ENCODE measurements at regions not wholly inside any gene's neighbourhood (a gene's known extent, or its start where the extent isn't known, plus 50 kb on each side); places are given as distances from the start of the nearest gene placed in this dataset.

GRCh38 chr12:94815958-94816357, 165.6 kb upstream of the TMCC3 start:
- DNase-seq (ENCODE audit: low spot score): no peak
- in situ Hi-C loops (cut with MboI; ENCODE audit: low pct_unique_long_range_greater_than_20kb, low sequenced_read_pairs, unreplicated experiment): loop anchor here (5.0 kb wide), 1 partner anchor 56 kb away; no protein-coding TSS in a partner anchor
- no peak for TF ChIP-seq CTCF (IDR thresholded peaks at IDR 0.05; ENCODE audit: extremely low read depth, insufficient read depth, missing control alignments)

- in situ Hi-C loops (cut with MboI; ENCODE audit: low pct_unique_long_range_greater_than_20kb, low sequenced_read_pairs, unreplicated experiment): loop anchor here (5.0 kb wide), 1 partner anchor 57 kb away; no protein-coding TSS in a partner anchor
Measured at GRCh38 chr12:94815450-94815849, 165.1 kb upstream of the TMCC3 start.

DNA sequence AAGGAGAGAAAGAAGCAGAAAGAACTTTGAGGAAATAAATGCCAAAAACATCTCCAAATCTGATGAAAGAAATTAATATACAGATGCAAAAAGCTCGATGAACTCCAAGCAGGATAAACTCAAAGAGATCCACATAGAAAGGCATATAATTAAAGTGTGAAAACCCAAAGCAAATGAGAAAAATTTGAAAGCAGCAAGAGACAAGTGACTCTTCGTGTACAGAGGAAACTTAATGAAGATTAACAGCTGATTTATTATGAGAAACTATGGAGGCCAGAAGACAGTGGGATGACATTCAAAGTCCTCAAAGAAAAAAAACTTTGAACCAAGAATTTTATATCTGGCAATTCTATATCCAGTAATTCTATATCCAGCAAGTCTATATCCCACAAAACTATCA, 163.0 kb upstream of the TMCC3 start:
- no peak for TF ChIP-seq CTCF (IDR thresholded peaks at IDR 0.05; ENCODE audit: extremely low read depth, insufficient read depth, missing control alignments)
- in situ Hi-C loops (cut with MboI; ENCODE audit: low pct_unique_long_range_greater_than_20kb, low sequenced_read_pairs, unreplicated experiment): no loop called here
- no peak for DNase-seq (ENCODE audit: low spot score)

More at GRCh38 chr12:94815450-94815849, 165.1 kb upstream of the TMCC3 start:
- TF ChIP-seq CTCF (IDR thresholded peaks at IDR 0.05; ENCODE audit: extremely low read depth, insufficient read depth, missing control alignments): no peak
- no peak for DNase-seq (ENCODE audit: low spot score)

- in situ Hi-C loops (cut with MboI; ENCODE audit: low pct_unique_long_range_greater_than_20kb, low sequenced_read_pairs, unreplicated experiment): no loop called here
- TF ChIP-seq CTCF (IDR thresholded peaks at IDR 0.05; ENCODE audit: extremely low read depth, insufficient read depth, missing control alignments): peak; percentile 19
Measured at GRCh38 chr12:94812345-94812744, 162.0 kb upstream of the TMCC3 start.

DNA sequence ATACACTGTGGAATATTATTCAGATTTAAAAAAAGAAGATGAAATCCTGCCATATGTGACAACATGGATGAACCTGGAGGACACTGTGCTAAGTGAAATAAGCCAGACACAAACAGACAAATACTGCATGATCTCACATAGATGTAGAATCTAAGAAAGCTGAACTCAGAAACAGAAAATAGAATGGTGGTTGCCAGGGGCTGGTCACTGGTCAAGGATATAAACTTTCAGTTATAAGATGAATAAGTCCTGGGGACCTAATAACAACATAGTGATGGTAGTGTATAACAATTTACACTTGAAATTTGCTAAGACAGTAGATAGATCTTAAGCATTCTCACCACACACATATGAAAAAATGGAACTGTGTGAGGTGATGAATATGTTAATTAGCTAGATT, 161.3 kb upstream of the TMCC3 start:
- DNase-seq (ENCODE audit: low spot score): no peak
- in situ Hi-C loops (cut with MboI; ENCODE audit: low pct_unique_long_range_greater_than_20kb, low sequenced_read_pairs, unreplicated experiment): no loop called here
- TF ChIP-seq CTCF (IDR thresholded peaks at IDR 0.05; ENCODE audit: extremely low read depth, insufficient read depth, missing control alignments): no peak

More at GRCh38 chr12:94812345-94812744, 162.0 kb upstream of the TMCC3 start:
- no peak for DNase-seq (ENCODE audit: low spot score)

DNA sequence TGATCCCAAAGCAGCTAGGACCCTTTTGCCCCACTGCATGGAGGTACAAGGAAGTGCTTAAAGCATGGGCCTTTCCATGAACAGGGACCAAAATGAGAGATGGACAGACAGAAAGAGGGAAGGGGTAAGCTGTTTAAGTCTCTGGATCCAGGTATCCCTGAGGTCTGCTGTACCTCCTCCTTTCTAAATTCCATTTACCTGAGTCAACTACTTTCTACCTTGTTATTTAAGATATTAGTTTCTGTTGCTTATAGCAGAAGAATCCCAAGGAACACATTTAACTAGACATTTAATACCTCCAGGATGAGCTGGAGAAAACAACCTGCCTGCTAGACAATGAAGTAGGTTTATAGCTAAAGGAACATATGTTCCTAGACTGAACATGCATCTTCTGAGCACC, 157.6 kb upstream of the TMCC3 start:
- TF ChIP-seq CTCF (IDR thresholded peaks at IDR 0.05; ENCODE audit: extremely low read depth, insufficient read depth, missing control alignments): no peak
- no peak for DNase-seq (ENCODE audit: low spot score)

GRCh38 chr12:94806617-94807016, 156.3 kb upstream of the TMCC3 start:
- TF ChIP-seq CTCF (IDR thresholded peaks at IDR 0.05; ENCODE audit: extremely low read depth, insufficient read depth, missing control alignments): no peak
- in situ Hi-C loops (cut with MboI; ENCODE audit: low pct_unique_long_range_greater_than_20kb, low sequenced_read_pairs, unreplicated experiment): no loop called here
- DNase-seq (ENCODE audit: low spot score): no peak

More for the DNA sequence above, 157.6 kb upstream of the TMCC3 start:
- in situ Hi-C loops (cut with MboI; ENCODE audit: low pct_unique_long_range_greater_than_20kb, low sequenced_read_pairs, unreplicated experiment): no loop called here

All from GM13977 (cell line).